ENCODE measurements at regions not wholly inside any gene's neighbourhood (a gene's known extent, or its start where the extent isn't known, plus 50 kb on each side); places are given as distances from the start of the nearest gene placed in this dataset.

GRCh38 chr13:109610517-109610916 lies 175.9 kb downstream of the IRS2 start:
- no peaks in the 10 kb centered on the region for H3K4me1 Mint-ChIP-seq

DNA sequence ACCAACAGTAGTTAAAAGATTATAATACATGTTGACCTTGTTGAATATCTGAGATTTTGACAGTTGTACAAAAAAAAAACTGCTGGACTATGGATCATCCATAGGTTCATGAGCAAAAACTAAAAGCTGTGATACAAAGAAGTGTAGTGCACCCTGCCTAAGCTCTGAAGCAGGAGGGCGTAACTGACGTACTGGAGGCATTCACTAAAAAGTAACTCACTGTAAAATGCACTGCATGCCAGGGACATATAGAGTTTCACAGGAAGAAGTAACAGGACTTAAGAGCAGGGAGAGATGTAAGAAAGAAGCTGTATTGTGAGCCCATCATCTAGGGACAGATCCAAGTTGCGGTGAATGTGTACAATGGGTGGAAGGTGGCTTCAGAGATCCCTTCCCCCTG lies 177.9 kb downstream of the IRS2 start:
- H3K4me3 Mint-ChIP-seq: no peak overlapping the region
- no peaks in the 10 kb centered on the region for H3K4me1 Mint-ChIP-seq
- H3K27me3 Mint-ChIP-seq (ENCODE audit: low read depth): no peaks in the 10 kb centered on the region
- H3K27ac Mint-ChIP-seq: no peak overlapping the region
- no peaks in the 10 kb centered on the region for H3K36me3 Mint-ChIP-seq (ENCODE audit: low read depth)
- peaks cover 5% of the 10 kb centered on the region for H3K9me3 Mint-ChIP-seq
- TF ChIP-seq, protein P1, sequence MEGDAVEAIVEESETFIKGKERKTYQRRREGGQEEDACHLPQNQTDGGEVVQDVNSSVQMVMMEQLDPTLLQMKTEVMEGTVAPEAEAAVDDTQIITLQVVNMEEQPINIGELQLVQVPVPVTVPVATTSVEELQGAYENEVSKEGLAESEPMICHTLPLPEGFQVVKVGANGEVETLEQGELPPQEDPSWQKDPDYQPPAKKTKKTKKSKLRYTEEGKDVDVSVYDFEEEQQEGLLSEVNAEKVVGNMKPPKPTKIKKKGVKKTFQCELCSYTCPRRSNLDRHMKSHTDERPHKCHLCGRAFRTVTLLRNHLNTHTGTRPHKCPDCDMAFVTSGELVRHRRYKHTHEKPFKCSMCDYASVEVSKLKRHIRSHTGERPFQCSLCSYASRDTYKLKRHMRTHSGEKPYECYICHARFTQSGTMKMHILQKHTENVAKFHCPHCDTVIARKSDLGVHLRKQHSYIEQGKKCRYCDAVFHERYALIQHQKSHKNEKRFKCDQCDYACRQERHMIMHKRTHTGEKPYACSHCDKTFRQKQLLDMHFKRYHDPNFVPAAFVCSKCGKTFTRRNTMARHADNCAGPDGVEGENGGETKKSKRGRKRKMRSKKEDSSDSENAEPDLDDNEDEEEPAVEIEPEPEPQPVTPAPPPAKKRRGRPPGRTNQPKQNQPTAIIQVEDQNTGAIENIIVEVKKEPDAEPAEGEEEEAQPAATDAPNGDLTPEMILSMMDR (IDR thresholded peaks at IDR 0.05; ENCODE audit: unreplicated experiment in 3 of 3): no peak

More at GRCh38 chr13:109610517-109610916, 175.9 kb downstream of the IRS2 start:
- TF ChIP-seq, protein P1 (IDR thresholded peaks at IDR 0.05; ENCODE audit: unreplicated experiment in 3 of 3): no peak
- Mint-ChIP-seq H3K4me3 (no peak overlapping the region), H3K27me3 (ENCODE audit: low read depth) (no peaks in the 10 kb centered on the region), H3K27ac (no peak overlapping the region), H3K36me3 (ENCODE audit: low read depth) (no peaks in the 10 kb centered on the region), H3K9me3 (peaks cover 5% of the 10 kb centered on the region)

DNA sequence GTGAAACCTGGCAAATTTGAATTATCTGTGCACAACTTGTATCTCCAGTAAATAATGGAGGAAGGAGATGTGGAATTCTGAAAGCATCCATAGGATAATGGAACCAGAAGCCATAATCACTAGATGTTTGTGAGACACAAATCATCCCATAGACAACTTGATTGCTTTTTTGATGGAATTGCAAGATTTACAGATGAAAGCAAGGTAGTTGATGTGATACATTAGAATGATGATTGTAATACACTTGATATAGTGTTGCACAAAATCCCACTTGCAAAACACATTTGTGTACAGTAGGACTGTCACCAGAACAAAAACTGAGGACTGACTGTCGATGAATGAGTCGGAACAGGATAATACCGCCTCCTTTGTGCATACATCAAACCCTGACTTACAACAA lies 178.3 kb downstream of the IRS2 start:
- TF ChIP-seq, protein P1 (IDR thresholded peaks at IDR 0.05; ENCODE audit: unreplicated experiment in 3 of 3): no peak
- Mint-ChIP-seq H3K4me3 (no peak overlapping the region), H3K27ac (no peak overlapping the region), H3K36me3 (ENCODE audit: low read depth) (no peaks in the 10 kb centered on the region), H3K27me3 (ENCODE audit: low read depth) (no peaks in the 10 kb centered on the region), H3K9me3 (peaks cover 5% of the 10 kb centered on the region), H3K4me1 (no peaks in the 10 kb centered on the region)

DNA sequence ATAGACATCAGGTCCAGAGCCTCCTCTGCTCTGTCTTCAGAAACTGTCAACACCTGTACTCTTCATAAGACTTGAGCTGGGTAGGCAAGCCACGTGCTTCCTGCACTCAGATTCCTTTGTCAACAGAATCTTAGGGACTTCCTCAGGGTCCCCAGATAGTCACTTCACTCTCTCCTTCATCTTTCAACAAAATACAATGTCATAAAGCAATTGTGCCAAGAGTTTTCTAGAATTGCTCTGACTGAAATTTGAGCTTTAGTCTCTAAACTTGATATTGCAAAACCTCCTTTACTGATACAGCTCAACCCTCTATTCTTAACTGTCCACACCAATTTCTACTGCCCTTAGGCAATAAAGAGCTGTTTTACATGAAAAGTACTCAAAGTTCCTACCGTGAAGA lies 179.9 kb downstream of the IRS2 start:
- Mint-ChIP-seq H3K4me3 (no peak overlapping the region), H3K36me3 (ENCODE audit: low read depth) (no peaks in the 10 kb centered on the region), H3K4me1 (no peaks in the 10 kb centered on the region), H3K9me3 (peaks cover 5% of the 10 kb centered on the region), H3K27ac (no peak overlapping the region), H3K27me3 (ENCODE audit: low read depth) (no peaks in the 10 kb centered on the region)
- TF ChIP-seq, protein P1 (IDR thresholded peaks at IDR 0.05; ENCODE audit: unreplicated experiment in 3 of 3): no peak

GRCh38 chr13:109605846-109606245 lies 180.5 kb downstream of the IRS2 start:
- Mint-ChIP-seq H3K36me3 (ENCODE audit: low read depth) (no peaks in the 10 kb centered on the region), H3K4me3 (no peak overlapping the region)

DNA sequence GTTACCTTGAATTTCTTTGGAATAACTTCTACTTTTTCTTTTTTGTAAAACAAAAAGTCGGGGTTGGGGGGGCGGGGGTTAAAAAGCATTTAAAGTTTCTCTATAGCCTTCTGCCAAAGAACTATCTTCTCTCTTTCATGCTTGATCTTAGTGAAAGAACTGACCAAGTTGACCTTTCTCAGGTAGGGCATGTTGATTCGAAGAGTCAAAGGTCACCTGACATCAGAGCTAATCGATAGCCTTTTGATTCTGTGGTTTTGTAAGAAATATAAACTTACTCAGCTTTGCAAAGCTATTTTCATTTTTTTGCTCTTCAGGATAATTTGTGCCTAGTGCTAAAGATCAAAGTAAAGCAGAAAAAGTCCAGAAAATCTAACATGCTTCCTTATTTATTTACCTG lies 181.5 kb downstream of the IRS2 start:
- no peaks in the 10 kb centered on the region for H3K36me3 Mint-ChIP-seq (ENCODE audit: low read depth)

More at GRCh38 chr13:109605846-109606245, 180.5 kb downstream of the IRS2 start:
- TF ChIP-seq, protein P1 (IDR thresholded peaks at IDR 0.05; ENCODE audit: unreplicated experiment in 3 of 3): no peak
- Mint-ChIP-seq H3K27ac (no peak overlapping the region), H3K4me1 (no peaks in the 10 kb centered on the region), H3K27me3 (ENCODE audit: low read depth) (no peaks in the 10 kb centered on the region), H3K9me3 (peaks cover 5% of the 10 kb centered on the region)

More for the DNA sequence above, 181.5 kb downstream of the IRS2 start:
- Mint-ChIP-seq H3K27me3 (ENCODE audit: low read depth) (no peaks in the 10 kb centered on the region), H3K4me3 (no peak overlapping the region), H3K4me1 (no peaks in the 10 kb centered on the region), H3K27ac (no peak overlapping the region), H3K9me3 (peaks cover 5% of the 10 kb centered on the region)
- TF ChIP-seq, protein P1 (IDR thresholded peaks at IDR 0.05; ENCODE audit: unreplicated experiment in 3 of 3): no peak
